VCaP (cell line): ENCODE measurements at regions not wholly inside any gene's neighbourhood (a gene's known extent, or its start where the extent isn't known, plus 50 kb on each side); places are given as distances from the start of the nearest gene placed in this dataset.

Experiments used
- H3K27ac ChIP-seq: fragments of 450-650 bp; 2 replicates; pipeline ENCODE4 v1.5.1; 2017
- TF ChIP-seq, protein P1 (sequence below): fragments of 450-650 bp; conservative IDR thresholded peaks from 2 replicates; pipeline ENCODE4 v1.5.1; 2017; ENCODE audit warnings: mild to moderate bottlenecking, moderate library complexity

DNA sequence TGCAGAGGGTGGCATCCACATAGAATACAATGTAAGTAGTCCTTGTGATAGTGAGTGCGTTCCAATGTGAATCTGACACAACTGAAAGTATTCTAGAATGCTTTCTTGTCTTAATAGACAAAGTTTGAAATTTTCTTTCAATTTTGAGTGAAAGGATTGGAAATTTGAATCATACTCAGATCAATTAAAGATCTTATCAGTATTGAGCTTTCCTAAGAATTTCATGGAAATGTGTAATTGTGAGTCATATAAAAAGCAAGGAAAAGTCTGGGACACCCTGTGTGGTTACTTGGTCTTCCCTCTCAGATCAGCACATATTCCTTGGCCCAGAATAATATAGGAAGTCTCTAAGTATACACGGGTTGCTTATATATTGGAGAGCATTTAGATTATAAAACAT is 99.1 kb downstream of the MBL2 start:
- no peak overlapping the region for H3K27ac ChIP-seq
- TF ChIP-seq, protein P1, sequence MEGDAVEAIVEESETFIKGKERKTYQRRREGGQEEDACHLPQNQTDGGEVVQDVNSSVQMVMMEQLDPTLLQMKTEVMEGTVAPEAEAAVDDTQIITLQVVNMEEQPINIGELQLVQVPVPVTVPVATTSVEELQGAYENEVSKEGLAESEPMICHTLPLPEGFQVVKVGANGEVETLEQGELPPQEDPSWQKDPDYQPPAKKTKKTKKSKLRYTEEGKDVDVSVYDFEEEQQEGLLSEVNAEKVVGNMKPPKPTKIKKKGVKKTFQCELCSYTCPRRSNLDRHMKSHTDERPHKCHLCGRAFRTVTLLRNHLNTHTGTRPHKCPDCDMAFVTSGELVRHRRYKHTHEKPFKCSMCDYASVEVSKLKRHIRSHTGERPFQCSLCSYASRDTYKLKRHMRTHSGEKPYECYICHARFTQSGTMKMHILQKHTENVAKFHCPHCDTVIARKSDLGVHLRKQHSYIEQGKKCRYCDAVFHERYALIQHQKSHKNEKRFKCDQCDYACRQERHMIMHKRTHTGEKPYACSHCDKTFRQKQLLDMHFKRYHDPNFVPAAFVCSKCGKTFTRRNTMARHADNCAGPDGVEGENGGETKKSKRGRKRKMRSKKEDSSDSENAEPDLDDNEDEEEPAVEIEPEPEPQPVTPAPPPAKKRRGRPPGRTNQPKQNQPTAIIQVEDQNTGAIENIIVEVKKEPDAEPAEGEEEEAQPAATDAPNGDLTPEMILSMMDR = no peak

DNA sequence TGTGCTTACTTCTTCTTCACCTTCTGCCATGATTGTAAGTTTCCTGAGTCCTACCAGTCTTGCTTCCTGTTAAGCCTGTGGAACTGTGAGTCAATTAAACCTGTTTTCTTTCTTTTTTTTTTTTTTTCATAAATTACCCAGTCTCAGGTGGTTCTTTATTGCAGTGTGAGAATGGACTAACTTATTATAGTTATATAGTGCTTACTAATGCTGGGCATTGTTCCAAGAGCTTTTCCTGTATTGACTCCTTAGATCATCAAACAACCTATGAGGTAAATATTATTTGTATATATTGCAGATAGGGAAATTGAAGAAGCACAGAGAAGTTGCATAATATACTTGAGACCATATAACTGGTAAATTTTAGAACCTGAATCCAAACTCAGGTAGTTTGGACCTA is 98.1 kb downstream of the MBL2 start:
- TF ChIP-seq, protein P1 = no peak

DNA sequence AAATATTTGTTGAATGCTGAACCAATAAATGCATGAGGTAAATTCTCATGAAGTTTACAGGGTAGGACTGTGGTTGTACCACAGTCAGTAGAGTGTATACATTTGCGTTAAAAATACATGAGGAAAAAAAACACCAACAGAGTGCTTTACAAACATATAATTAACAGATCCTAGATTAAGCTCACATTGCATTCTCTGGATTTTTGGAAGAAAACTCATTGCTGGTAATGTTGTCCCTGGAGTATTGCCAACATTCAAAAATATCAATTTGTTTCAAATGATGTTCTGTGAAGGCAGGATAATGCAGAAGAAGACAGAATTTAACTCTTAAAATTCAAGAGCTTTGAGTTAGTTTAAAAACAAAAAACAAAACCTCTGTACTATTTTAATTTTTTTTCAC is 95.5 kb downstream of the MBL2 start:
- H3K27ac ChIP-seq = no peak overlapping the region
- TF ChIP-seq, protein P1 = no peak

More for the DNA sequence above, 98.1 kb downstream of the MBL2 start:
- H3K27ac ChIP-seq = no peak overlapping the region

DNA sequence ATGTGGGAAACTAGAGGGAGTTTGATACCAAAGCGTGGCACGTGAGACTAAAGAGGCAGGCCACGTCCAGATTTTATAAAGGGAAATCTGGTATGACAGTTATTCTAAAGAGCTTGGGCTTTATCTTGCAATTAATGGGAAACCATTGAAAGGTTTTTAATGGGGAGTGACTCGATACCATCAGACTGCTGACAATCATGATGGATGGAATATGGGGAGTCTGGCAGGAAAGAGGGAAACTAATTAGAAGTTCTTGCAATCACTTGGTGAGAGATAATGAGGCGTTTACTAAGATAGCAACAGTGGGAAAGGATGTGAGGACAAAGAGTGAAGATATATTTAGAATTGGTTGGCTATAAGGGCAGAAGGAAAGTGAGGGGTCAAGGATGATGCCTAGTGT is 94.0 kb downstream of the MBL2 start:
- TF ChIP-seq, protein P1 = no peak
- no peak overlapping the region for H3K27ac ChIP-seq

DNA sequence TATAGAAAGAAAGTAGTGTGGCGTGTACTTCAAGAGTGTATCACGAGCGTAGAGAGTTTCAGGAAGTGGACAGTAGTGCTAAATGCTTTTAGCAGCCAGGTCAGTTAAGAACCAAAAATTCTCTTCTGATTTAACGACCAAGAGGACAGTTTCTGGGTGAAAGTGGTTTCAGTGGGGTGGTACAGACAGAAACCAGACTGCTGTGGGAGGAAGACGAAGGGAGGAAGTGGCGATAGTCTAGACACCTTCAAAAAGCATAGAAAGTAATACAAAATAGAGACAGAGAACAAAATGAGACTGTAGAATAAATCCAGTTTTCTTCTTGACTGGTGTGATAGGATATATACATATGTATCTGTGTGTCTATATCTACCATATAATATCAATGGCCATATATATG is 93.5 kb downstream of the MBL2 start:
- TF ChIP-seq, protein P1 = no peak
- H3K27ac ChIP-seq = no peak overlapping the region

DNA sequence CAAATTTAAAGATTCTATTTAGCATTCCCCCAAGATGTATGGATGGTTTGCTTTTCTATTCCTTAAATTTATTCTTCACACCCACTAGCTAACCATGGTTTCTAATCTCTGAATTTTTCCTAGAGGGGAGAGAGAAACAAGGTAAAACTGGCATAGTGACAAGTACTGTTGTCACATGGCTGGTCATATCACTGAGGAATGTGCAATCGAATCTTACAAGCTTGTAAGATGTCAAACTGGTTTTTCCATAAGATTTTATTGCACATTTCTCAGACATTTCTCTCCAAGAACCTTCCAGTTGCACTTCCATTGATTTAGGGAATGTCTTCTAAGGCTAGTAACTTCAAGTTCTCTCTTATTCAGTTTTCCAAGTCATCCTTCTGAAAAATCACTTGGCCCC is 89.8 kb downstream of the MBL2 start:
- TF ChIP-seq, protein P1 = no peak

DNA sequence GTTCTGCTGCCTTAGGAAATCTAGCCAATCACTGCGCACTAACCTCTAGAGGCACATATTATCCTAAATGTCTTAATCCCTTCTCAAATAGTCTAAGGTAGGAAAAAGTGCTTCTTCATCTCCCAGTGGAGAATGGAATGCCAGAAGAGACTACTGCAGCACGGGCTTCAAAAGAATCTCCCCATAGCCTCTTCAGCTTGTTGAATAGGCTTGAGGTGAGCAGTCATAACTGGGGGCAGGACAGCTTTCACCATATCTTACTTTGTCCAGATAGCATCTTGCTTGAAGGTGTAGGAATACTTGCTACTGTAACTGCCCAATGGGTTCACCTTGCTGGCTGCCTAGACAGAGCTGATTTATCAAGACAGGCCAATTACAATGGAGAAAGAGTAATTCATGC is 88.8 kb downstream of the MBL2 start:
- TF ChIP-seq, protein P1 = no peak
- peak overlapping the region; percentile 54; the same call in 1 of the 2 replicates for H3K27ac ChIP-seq

More for the DNA sequence above, 89.8 kb downstream of the MBL2 start:
- peak overlapping the region; percentile 54 for H3K27ac ChIP-seq

DNA sequence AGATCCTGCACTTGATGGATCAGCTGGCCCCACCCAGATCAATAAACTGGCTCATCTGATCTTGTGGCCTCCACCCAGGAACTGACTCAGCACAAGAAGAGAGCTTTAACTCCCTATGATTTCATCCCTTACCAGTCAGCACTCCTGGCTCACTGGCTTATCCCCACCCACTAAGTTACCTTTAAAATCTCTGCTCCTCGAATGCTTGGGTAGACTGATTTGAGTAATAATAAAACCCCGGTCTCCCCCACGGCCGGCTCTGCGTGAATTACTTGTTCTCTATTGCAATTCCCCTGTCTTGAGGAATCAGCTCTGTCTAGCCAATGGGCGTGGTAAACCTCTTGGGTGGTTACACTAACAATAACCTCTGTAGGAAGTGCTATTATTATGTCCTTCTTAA is 83.7 kb downstream of the MBL2 start:
- TF ChIP-seq, protein P1 = no peak
- H3K27ac ChIP-seq = no peak overlapping the region
